ENCODE measurements at regions not wholly inside any gene's neighbourhood (a gene's known extent, or its start where the extent isn't known, plus 50 kb on each side); places are given as distances from the start of the nearest gene placed in this dataset.

DNA sequence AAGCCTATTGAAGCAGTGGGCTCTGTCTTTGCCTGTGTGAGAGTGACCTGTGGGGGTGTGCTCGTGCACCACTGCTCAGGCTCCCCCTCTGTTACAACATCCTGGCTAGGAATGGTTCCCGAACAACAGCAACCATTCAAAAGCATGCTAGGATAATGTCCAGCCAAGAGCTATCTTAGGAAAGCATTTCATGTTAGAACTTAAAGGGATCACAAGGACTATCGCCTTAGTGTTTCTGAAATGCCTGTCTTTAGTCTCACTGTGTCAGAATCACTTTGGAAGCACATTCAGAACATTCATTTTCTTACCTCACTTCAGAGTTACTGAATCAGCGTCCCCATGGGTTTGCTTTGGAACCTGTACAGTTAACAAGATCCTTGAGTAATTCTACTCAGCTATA lies 134.9 kb upstream of the DSEL start:
- TF ChIP-seq EZH2 (IDR thresholded peaks at IDR 0.05; ENCODE audit: borderline replicate concordance) (no peak), CTCF (IDR thresholded peaks at IDR 0.05; ENCODE audit: poor library complexity) (no peak), EZH2phosphoT487 (IDR thresholded peaks at IDR 0.05; ENCODE audit: low read depth, severe bottlenecking, unreplicated experiment) (no peak)

Data from hepatocyte (in vitro differentiated cells).